Panc1 (cell line): ENCODE measurements at regions not wholly inside any gene's neighbourhood (a gene's known extent, or its start where the extent isn't known, plus 50 kb on each side); places are given as distances from the start of the nearest gene placed in this dataset.

ENCODE experiments used
- ATAC-seq: fragments of 200-7000 bp; cut with Tn5 transposase; 2 replicates; pipeline ENCODE4 v1.9.1; 2020; ENCODE audit warnings: mild to moderate bottlenecking, moderate library complexity
- BruUV-seq: library from RNA; stranded (reverse); fragments of 400-500 nt; replicated peaks from 2 replicates; lab custom pipeline; 2021; lab: Mats Ljungman, UMichigan
- CTCF ChIA-PET: fragments of 300-600 bp; sonication (Branson Sonifier 250); formaldehyde crosslinking; loops from one replicate; lab custom pipeline; 2022; ENCODE audit warnings: antibody characterized with exemption; lab: Charles Lee
- POLR2A ChIA-PET: fragments of 300-600 bp; sonication (Branson Sonifier 250); formaldehyde crosslinking; loops from one replicate; lab custom pipeline; 2022; ENCODE audit warnings: antibody characterized with exemption; lab: Charles Lee
- DNase-seq: peaks from one replicate; pipeline ENCODE4 v3.0.0-alpha.2; 2010; ENCODE audit warnings: low read depth, low spot score
- H3K27ac ChIP-seq: 2 replicates; pipeline ENCODE4 v1.5.1; 2011; ENCODE audit warnings: mild to moderate bottlenecking, low read length, inconsistent platforms
- H3K27me3 ChIP-seq: fragments of 200-500 bp; sonication (Bioruptor generic); 2 replicates; pipeline ENCODE4 v1.6.0; 2014; ENCODE audit warnings: low read length, inconsistent platforms; ENCODE audit not compliant: control insufficient read depth, insufficient read depth
- H3K36me3 ChIP-seq: fragments of 200-500 bp; sonication (Bioruptor generic); 2 replicates; pipeline ENCODE4 v1.5.1; 2014; ENCODE audit warnings: inconsistent platforms, mild to moderate bottlenecking, low read length, moderate library complexity; ENCODE audit not compliant: control insufficient read depth, insufficient read depth
- H3K4me1 ChIP-seq: 2 replicates; pipeline ENCODE4 v1.5.1; 2011; ENCODE audit warnings: inconsistent platforms, mild to moderate bottlenecking, low read length, moderate library complexity; ENCODE audit not compliant: control insufficient read depth, insufficient read depth
- H3K4me3 ChIP-seq, 2 experiments: 2 replicates each; pipeline ENCODE4 v1.5.1; 2011 to 2012; ENCODE audit warnings: low read depth in 2 of 2, low read length in 2 of 2, mild to moderate bottlenecking in 2 of 2, inconsistent platforms in 1 of 2, moderate library complexity in 1 of 2
- H3K9me3 ChIP-seq: fragments of 200-500 bp; sonication (Bioruptor generic); 2 replicates; pipeline ENCODE4 v1.5.1; 2014; ENCODE audit warnings: low read depth, mild to moderate bottlenecking, inconsistent platforms, low read length, moderate library complexity; ENCODE audit not compliant: control insufficient read depth, insufficient read depth
- CTCF ChIP-seq: fragments of 450-650 bp; IDR thresholded peaks from 2 replicates; pipeline ENCODE4 v1.5.1; 2017; ENCODE audit warnings: mild to moderate bottlenecking
- POLR2AphosphoS5 ChIP-seq: IDR thresholded peaks from 2 replicates; pipeline ENCODE4 v1.6.1; 2012; ENCODE audit warnings: mild to moderate bottlenecking, low read depth, low read length, moderate library complexity
- REST ChIP-seq, 2 experiments: IDR thresholded peaks; 2 replicates each; pipeline ENCODE4 v1.6.1; 2011 to 2012; ENCODE audit warnings: low read depth in 2 of 2, control low read depth in 1 of 2, low read length in 1 of 2, mild to moderate bottlenecking in 1 of 2, moderate library complexity in 1 of 2; ENCODE audit not compliant: insufficient read depth in 1 of 2
- SIN3A ChIP-seq: IDR thresholded peaks from 2 replicates; pipeline ENCODE4 v1.6.1; 2012; ENCODE audit warnings: low read depth, mild to moderate bottlenecking, low read length, moderate library complexity, borderline replicate concordance; ENCODE audit not compliant: insufficient read depth
- TCF7L2 ChIP-seq: IDR thresholded peaks from 2 replicates; pipeline ENCODE4 v1.6.1; 2011; ENCODE audit warnings: mild to moderate bottlenecking, low read depth, low read length, inconsistent platforms
- in situ Hi-C: cut with HindIII; loops from 2 replicates; pipeline ENCODE4 v1.10.0; 2016; ENCODE audit warnings: low sequenced_read_pairs, low pct_unique_long_range_greater_than_20kb
- intact Hi-C: fragments of 100-400 bp; cut with micrococcal nuclease; formaldehyde crosslinking; loops from one replicate; pipeline ENCODE4 v1.10.0; 2022; ENCODE audit not compliant: unreplicated experiment

- no peak for TF ChIP-seq TCF7L2
- no peak for TF ChIP-seq SIN3A
- TF ChIP-seq REST (IDR thresholded peaks at IDR 0.05; ENCODE audit: insufficient read depth in 1 of 2, low read depth in 2 of 2, low read length in 1 of 2) = no peak
- no peak for TF ChIP-seq CTCF
- no peak for TF ChIP-seq POLR2AphosphoS5
- ATAC-seq = no peak
- in situ Hi-C loops = no loop called here
- Histone ChIP-seq H3K36me3 (no peaks in the 10 kb centered on the region), H3K4me3 (no peak overlapping the region), H3K27ac (no peak overlapping the region), H3K9me3 (no peaks in the 10 kb centered on the region), H3K27me3 (no peaks in the 10 kb centered on the region), H3K4me1 (no peaks in the 10 kb centered on the region)
- ChIA-PET POLR2A (no interaction called here), CTCF (no interaction called here)
- intact Hi-C loops = no loop called here
- DNase-seq = no peak
- BruUV-seq = no TSS peak
Measured at GRCh38 chr6:141700819-141701218, 431.9 kb upstream of the GJE1 start.

DNA sequence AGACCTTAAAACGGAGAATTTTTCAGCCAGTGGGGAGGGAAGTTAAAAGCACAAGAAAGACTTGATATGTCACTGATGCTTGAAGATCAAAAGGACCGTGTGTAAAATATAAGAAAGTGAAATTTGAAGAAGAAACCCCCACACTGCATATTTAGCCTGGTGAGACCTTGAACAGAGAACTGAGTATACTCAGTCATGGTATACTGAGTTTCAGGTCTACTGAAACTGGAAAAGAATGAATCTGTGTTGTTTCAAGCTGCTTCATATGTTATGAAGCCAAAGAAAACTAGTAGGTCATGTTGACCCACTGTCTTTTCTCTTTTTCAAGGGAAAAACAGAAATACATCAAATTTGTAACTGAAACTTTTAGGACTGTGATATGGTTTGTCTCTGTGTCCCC lies 443.8 kb upstream of the GJE1 start:
- H3K4me1 ChIP-seq = no peaks in the 10 kb centered on the region
- intact Hi-C loops (no loop called here), in situ Hi-C loops (no loop called here)
- TF ChIP-seq POLR2AphosphoS5 (no peak), REST (IDR thresholded peaks at IDR 0.05; ENCODE audit: insufficient read depth in 1 of 2, low read depth in 2 of 2, low read length in 1 of 2) (no peak), TCF7L2 (no peak), SIN3A (no peak), CTCF (no peak)
- H3K27me3 ChIP-seq = no peaks in the 10 kb centered on the region
- H3K27ac ChIP-seq = no peak overlapping the region
- no peak overlapping the region for H3K4me3 ChIP-seq
- CTCF ChIA-PET = no interaction called here
- H3K9me3 ChIP-seq = no peaks in the 10 kb centered on the region
- ATAC-seq (no peak), DNase-seq (no peak)
- no peaks in the 10 kb centered on the region for H3K36me3 ChIP-seq
- no TSS peak for BruUV-seq
- POLR2A ChIA-PET = no interaction called here
